ENCODE measurements at regions not wholly inside any gene's neighbourhood (a gene's known extent, or its start where the extent isn't known, plus 50 kb on each side); places are given as distances from the start of the nearest gene placed in this dataset.

GRCh38 chr2:220931491-220931890, 640.6 kb downstream of the EPHA4 start:
- Histone ChIP-seq H4K20me1 (ENCODE audit: insufficient read depth, low read length) (no peaks in the 10 kb centered on the region), H3K4me1 (ENCODE audit: insufficient read depth, low read length) (no peaks in the 10 kb centered on the region), H3K27ac (ENCODE audit: low read depth, low read length) (no peak overlapping the region), H2AFZ (ENCODE audit: low read length) (no peak overlapping the region), H3K4me2 (ENCODE audit: insufficient read depth, low read length) (no peak overlapping the region), H3K9me3 (ENCODE audit: low read depth, low read length) (peaks cover 3% of the 10 kb centered on the region), H3K27me3 (ENCODE audit: insufficient read depth, low read length) (no peaks in the 10 kb centered on the region), H3K36me3 (ENCODE audit: insufficient read depth, low read length) (no peaks in the 10 kb centered on the region), H3K79me2 (ENCODE audit: insufficient read depth, low read length) (no peaks in the 10 kb centered on the region), H3K4me3 (ENCODE audit: insufficient read depth, low read length) (no peak overlapping the region)
- no peak for DNase-seq (ENCODE audit: insufficient read length, low spot score, missing footprints)
- TF ChIP-seq, protein P1, sequence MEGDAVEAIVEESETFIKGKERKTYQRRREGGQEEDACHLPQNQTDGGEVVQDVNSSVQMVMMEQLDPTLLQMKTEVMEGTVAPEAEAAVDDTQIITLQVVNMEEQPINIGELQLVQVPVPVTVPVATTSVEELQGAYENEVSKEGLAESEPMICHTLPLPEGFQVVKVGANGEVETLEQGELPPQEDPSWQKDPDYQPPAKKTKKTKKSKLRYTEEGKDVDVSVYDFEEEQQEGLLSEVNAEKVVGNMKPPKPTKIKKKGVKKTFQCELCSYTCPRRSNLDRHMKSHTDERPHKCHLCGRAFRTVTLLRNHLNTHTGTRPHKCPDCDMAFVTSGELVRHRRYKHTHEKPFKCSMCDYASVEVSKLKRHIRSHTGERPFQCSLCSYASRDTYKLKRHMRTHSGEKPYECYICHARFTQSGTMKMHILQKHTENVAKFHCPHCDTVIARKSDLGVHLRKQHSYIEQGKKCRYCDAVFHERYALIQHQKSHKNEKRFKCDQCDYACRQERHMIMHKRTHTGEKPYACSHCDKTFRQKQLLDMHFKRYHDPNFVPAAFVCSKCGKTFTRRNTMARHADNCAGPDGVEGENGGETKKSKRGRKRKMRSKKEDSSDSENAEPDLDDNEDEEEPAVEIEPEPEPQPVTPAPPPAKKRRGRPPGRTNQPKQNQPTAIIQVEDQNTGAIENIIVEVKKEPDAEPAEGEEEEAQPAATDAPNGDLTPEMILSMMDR (IDR thresholded peaks at IDR 0.05; ENCODE audit: extremely low read depth, low read depth, low read length) = no peak

GRCh38 chr2:220932041-220932440, 640.1 kb downstream of the EPHA4 start:
- Histone ChIP-seq H3K4me3 (ENCODE audit: insufficient read depth, low read length) (no peak overlapping the region), H3K36me3 (ENCODE audit: insufficient read depth, low read length) (no peaks in the 10 kb centered on the region), H3K9me3 (ENCODE audit: low read depth, low read length) (peaks cover 3% of the 10 kb centered on the region), H3K27ac (ENCODE audit: low read depth, low read length) (no peak overlapping the region), H3K4me1 (ENCODE audit: insufficient read depth, low read length) (no peaks in the 10 kb centered on the region), H2AFZ (ENCODE audit: low read length) (no peak overlapping the region), H3K79me2 (ENCODE audit: insufficient read depth, low read length) (no peaks in the 10 kb centered on the region), H3K27me3 (ENCODE audit: insufficient read depth, low read length) (no peaks in the 10 kb centered on the region), H4K20me1 (ENCODE audit: insufficient read depth, low read length) (no peaks in the 10 kb centered on the region), H3K4me2 (ENCODE audit: insufficient read depth, low read length) (no peak overlapping the region)
- no peak for DNase-seq (ENCODE audit: insufficient read length, low spot score, missing footprints)
- TF ChIP-seq, protein P1 (IDR thresholded peaks at IDR 0.05; ENCODE audit: extremely low read depth, low read depth, low read length) = no peak

GRCh38 chr2:220935789-220936321, 636.2 kb downstream of the EPHA4 start:
- TF ChIP-seq, protein P1 (IDR thresholded peaks at IDR 0.05; ENCODE audit: extremely low read depth, low read depth, low read length) = no peak
- DNase-seq (ENCODE audit: insufficient read length, low spot score, missing footprints) = no peak
- no peaks in the 10 kb centered on the region for H4K20me1 ChIP-seq (ENCODE audit: insufficient read depth, low read length)
- no peaks in the 10 kb centered on the region for H3K36me3 ChIP-seq (ENCODE audit: insufficient read depth, low read length)
- H3K27ac ChIP-seq (ENCODE audit: low read depth, low read length) = no peak overlapping the region
- no peak overlapping the region for H3K4me3 ChIP-seq (ENCODE audit: insufficient read depth, low read length)
- H3K27me3 ChIP-seq (ENCODE audit: insufficient read depth, low read length) = no peaks in the 10 kb centered on the region
- peaks cover 3% of the 10 kb centered on the region for H3K9me3 ChIP-seq (ENCODE audit: low read depth, low read length)
- no peaks in the 10 kb centered on the region for H3K4me1 ChIP-seq (ENCODE audit: insufficient read depth, low read length)
- H3K4me2 ChIP-seq (ENCODE audit: insufficient read depth, low read length) = no peak overlapping the region
- no peaks in the 10 kb centered on the region for H3K79me2 ChIP-seq (ENCODE audit: insufficient read depth, low read length)
- H2AFZ ChIP-seq (ENCODE audit: low read length) = no peak overlapping the region

DNA sequence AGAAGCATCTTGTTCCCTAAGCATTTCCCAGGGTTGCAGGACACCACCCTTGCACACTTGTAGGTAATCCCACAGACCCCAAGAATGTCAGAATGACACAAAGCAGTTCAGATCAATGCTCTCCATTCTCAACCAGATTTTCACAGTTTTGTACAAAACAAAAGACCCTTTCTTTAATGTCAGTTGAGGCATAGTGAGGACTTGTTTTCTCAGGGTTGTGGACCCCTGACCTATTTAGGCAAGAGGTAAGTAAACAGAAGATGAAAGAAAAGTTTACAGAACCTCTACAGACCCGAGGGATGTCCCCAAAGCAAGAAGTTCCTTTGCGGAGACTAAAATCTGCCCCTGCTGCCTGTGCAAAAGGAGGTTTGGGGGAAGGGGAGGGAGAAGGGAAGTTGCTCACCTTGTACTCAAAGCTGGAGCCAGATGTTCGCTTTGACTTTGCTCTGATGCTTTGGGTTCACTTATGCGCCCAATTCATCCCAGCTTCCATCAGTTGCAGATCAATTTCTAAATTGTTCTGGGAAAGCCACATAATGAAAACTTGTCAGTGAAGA, 635.4 kb downstream of the EPHA4 start:
- Histone ChIP-seq H3K9me3 (ENCODE audit: low read depth, low read length) (peaks cover 3% of the 10 kb centered on the region), H2AFZ (ENCODE audit: low read length) (no peak overlapping the region), H3K4me3 (ENCODE audit: insufficient read depth, low read length) (no peak overlapping the region), H4K20me1 (ENCODE audit: insufficient read depth, low read length) (no peaks in the 10 kb centered on the region), H3K27me3 (ENCODE audit: insufficient read depth, low read length) (no peaks in the 10 kb centered on the region), H3K27ac (ENCODE audit: low read depth, low read length) (no peak overlapping the region), H3K4me2 (ENCODE audit: insufficient read depth, low read length) (no peak overlapping the region), H3K79me2 (ENCODE audit: insufficient read depth, low read length) (no peaks in the 10 kb centered on the region), H3K4me1 (ENCODE audit: insufficient read depth, low read length) (no peaks in the 10 kb centered on the region), H3K36me3 (ENCODE audit: insufficient read depth, low read length) (no peaks in the 10 kb centered on the region)
- no peak for DNase-seq (ENCODE audit: insufficient read length, low spot score, missing footprints)
- TF ChIP-seq, protein P1 (IDR thresholded peaks at IDR 0.05; ENCODE audit: extremely low read depth, low read depth, low read length) = no peak
